ENCODE measurements at regions not wholly inside any gene's neighbourhood (a gene's known extent, or its start where the extent isn't known, plus 50 kb on each side); places are given as distances from the start of the nearest gene placed in this dataset.

- TF ChIP-seq, protein P1, sequence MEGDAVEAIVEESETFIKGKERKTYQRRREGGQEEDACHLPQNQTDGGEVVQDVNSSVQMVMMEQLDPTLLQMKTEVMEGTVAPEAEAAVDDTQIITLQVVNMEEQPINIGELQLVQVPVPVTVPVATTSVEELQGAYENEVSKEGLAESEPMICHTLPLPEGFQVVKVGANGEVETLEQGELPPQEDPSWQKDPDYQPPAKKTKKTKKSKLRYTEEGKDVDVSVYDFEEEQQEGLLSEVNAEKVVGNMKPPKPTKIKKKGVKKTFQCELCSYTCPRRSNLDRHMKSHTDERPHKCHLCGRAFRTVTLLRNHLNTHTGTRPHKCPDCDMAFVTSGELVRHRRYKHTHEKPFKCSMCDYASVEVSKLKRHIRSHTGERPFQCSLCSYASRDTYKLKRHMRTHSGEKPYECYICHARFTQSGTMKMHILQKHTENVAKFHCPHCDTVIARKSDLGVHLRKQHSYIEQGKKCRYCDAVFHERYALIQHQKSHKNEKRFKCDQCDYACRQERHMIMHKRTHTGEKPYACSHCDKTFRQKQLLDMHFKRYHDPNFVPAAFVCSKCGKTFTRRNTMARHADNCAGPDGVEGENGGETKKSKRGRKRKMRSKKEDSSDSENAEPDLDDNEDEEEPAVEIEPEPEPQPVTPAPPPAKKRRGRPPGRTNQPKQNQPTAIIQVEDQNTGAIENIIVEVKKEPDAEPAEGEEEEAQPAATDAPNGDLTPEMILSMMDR (IDR thresholded peaks at IDR 0.05; ENCODE audit: insufficient read depth, low read length, poor library complexity, severe bottlenecking): no peak
- TF ChIP-seq EZH2phosphoT487 (conservative IDR thresholded peaks at IDR 0.05; ENCODE audit: low read length): no peak
- no peaks in the 10 kb centered on the region for H3K27me3 ChIP-seq (ENCODE audit: low read length)
- no peaks in the 10 kb centered on the region for H3F3A ChIP-seq (ENCODE audit: insufficient read depth)
- no peaks in the 10 kb centered on the region for H3K9me2 ChIP-seq (replicated peaks; ENCODE audit: insufficient read depth, low read length)
- H2AFZ ChIP-seq (ENCODE audit: low read depth, low read length, severe bottlenecking): no peak overlapping the region
- H4K20me1 ChIP-seq (ENCODE audit: low read depth, low read length): no peaks in the 10 kb centered on the region
- no peaks in the 10 kb centered on the region for H3K79me2 ChIP-seq (ENCODE audit: insufficient read depth, low read length)
- no peak overlapping the region for H3K9ac ChIP-seq (ENCODE audit: low read length)
- no peak overlapping the region for H3K4me2 ChIP-seq (ENCODE audit: low read depth, low read length, poor library complexity, severe bottlenecking)
- H3K36me3 ChIP-seq (ENCODE audit: low read length): no peaks in the 10 kb centered on the region
- H3K9me3 ChIP-seq (ENCODE audit: insufficient read depth, low read length): no peaks in the 10 kb centered on the region
- H3K4me3 ChIP-seq (ENCODE audit: insufficient read depth, low read length, poor library complexity, severe bottlenecking): no peak overlapping the region
- no peak overlapping the region for H3K27ac ChIP-seq (ENCODE audit: low read depth, low read length)
Measured at GRCh38 chr6:142637624-142638351, 307.2 kb downstream of the HIVEP2 start.

GRCh38 chr6:142642651-142643050 lies 302.3 kb downstream of the HIVEP2 start:
- H3K79me2 ChIP-seq (ENCODE audit: insufficient read depth, low read length): no peaks in the 10 kb centered on the region
- no peaks in the 10 kb centered on the region for H3K9me2 ChIP-seq (replicated peaks; ENCODE audit: insufficient read depth, low read length)
- TF ChIP-seq, protein P1 (IDR thresholded peaks at IDR 0.05; ENCODE audit: insufficient read depth, low read length, poor library complexity, severe bottlenecking): no peak
- TF ChIP-seq EZH2phosphoT487 (conservative IDR thresholded peaks at IDR 0.05; ENCODE audit: low read length): no peak
- no peak overlapping the region for H2AFZ ChIP-seq (ENCODE audit: low read depth, low read length, severe bottlenecking)
- no peaks in the 10 kb centered on the region for H4K20me1 ChIP-seq (ENCODE audit: low read depth, low read length)
- H3K27ac ChIP-seq (ENCODE audit: low read depth, low read length): no peak overlapping the region
- no peak overlapping the region for H3K9ac ChIP-seq (ENCODE audit: low read length)
- no peak overlapping the region for H3K4me3 ChIP-seq (ENCODE audit: insufficient read depth, low read length, poor library complexity, severe bottlenecking)
- H3K4me2 ChIP-seq (ENCODE audit: low read depth, low read length, poor library complexity, severe bottlenecking): no peak overlapping the region
- no peaks in the 10 kb centered on the region for H3K36me3 ChIP-seq (ENCODE audit: low read length)
- no peaks in the 10 kb centered on the region for H3K9me3 ChIP-seq (ENCODE audit: insufficient read depth, low read length)
- H3F3A ChIP-seq (ENCODE audit: insufficient read depth): no peaks in the 10 kb centered on the region
- no peaks in the 10 kb centered on the region for H3K27me3 ChIP-seq (ENCODE audit: low read length)

GRCh38 chr6:142644866-142645265 lies 300.1 kb downstream of the HIVEP2 start:
- TF ChIP-seq, protein P1 (IDR thresholded peaks at IDR 0.05; ENCODE audit: insufficient read depth, low read length, poor library complexity, severe bottlenecking): no peak
- no peak for TF ChIP-seq EZH2phosphoT487 (conservative IDR thresholded peaks at IDR 0.05; ENCODE audit: low read length)
- Histone ChIP-seq H4K20me1 (ENCODE audit: low read depth, low read length) (no peaks in the 10 kb centered on the region), H3K79me2 (ENCODE audit: insufficient read depth, low read length) (no peaks in the 10 kb centered on the region), H2AFZ (ENCODE audit: low read depth, low read length, severe bottlenecking) (no peak overlapping the region), H3K9me3 (ENCODE audit: insufficient read depth, low read length) (no peaks in the 10 kb centered on the region), H3K9ac (ENCODE audit: low read length) (no peak overlapping the region), H3K27me3 (ENCODE audit: low read length) (no peaks in the 10 kb centered on the region), H3F3A (ENCODE audit: insufficient read depth) (no peaks in the 10 kb centered on the region), H3K4me2 (ENCODE audit: low read depth, low read length, poor library complexity, severe bottlenecking) (no peak overlapping the region), H3K4me3 (ENCODE audit: insufficient read depth, low read length, poor library complexity, severe bottlenecking) (no peak overlapping the region), H3K9me2 (replicated peaks; ENCODE audit: insufficient read depth, low read length) (no peaks in the 10 kb centered on the region), H3K27ac (ENCODE audit: low read depth, low read length) (no peak overlapping the region), H3K36me3 (ENCODE audit: low read length) (no peaks in the 10 kb centered on the region)
